ENCODE measurements at regions not wholly inside any gene's neighbourhood (a gene's known extent, or its start where the extent isn't known, plus 50 kb on each side); places are given as distances from the start of the nearest gene placed in this dataset.

DNA sequence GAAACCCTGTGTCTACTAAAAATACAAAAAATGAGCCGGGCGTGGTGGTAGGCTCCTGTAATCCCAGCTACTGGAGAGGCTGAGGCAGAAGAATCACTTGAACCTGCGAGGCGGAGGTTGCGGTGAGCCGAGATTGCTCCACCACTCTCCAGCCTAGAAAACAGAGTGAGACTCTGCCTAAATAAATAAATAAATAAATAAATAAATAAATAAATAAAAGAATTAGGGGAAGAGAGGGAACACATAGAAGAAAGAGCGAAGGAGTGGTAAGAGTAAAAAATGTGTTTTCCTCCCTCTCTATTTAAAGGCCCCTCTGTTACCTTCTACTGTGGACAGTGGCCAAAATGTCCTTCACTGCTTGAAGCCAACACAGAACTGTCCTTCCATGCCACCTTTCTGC is 103.9 kb upstream of the SOX21 start:
- intact Hi-C loops (cut with micrococcal nuclease) = no loop called here

More for the DNA sequence above, 103.9 kb upstream of the SOX21 start:
- DNase-seq (no peak), ATAC-seq (ENCODE audit: low read depth) (no peak)
- Histone ChIP-seq H3K9me3 (ENCODE audit: control insufficient read depth, insufficient read depth, low read length) (no peaks in the 10 kb centered on the region), H4K91ac (ENCODE audit: insufficient read depth, low read depth, low read length) (no peak overlapping the region), H3K18ac (ENCODE audit: low read depth, low read length) (no peak overlapping the region), H3K9me1 (ENCODE audit: insufficient read depth, low read length) (no peaks in the 10 kb centered on the region), H3K27me3 (ENCODE audit: control insufficient read depth, insufficient read depth, low read length) (no peaks in the 10 kb centered on the region), H3K9ac (ENCODE audit: low read depth, low read length) (no peak overlapping the region), H4K20me1 (ENCODE audit: insufficient read depth, low read length) (no peaks in the 10 kb centered on the region), H3K14ac (replicated peaks; ENCODE audit: low read depth, low read length) (no peak overlapping the region), H3K36me3 (ENCODE audit: control insufficient read depth, insufficient read depth, low read length) (no peaks in the 10 kb centered on the region), H2BK15ac (ENCODE audit: low read depth, low read length) (no peak overlapping the region), H2BK5ac (ENCODE audit: low read depth, low read length, poor library complexity, severe bottlenecking) (no peak overlapping the region), H3K4ac (ENCODE audit: low read depth, low read length) (no peak overlapping the region), H2BK120ac (ENCODE audit: low read depth, low read length) (no peak overlapping the region), H3K4me3 (ENCODE audit: insufficient read depth, low read depth, low read length) (no peak overlapping the region), H2AK9ac (replicated peaks; ENCODE audit: low read depth, low read length, poor library complexity) (no peak overlapping the region), H3K79me1 (ENCODE audit: low read depth in 1 of 2, low read length in 2 of 2) (no peaks in the 10 kb centered on the region), H2BK20ac (ENCODE audit: low read depth, low read length) (no peak overlapping the region), H3K56ac (ENCODE audit: extremely low read depth, insufficient read depth, low read length) (no peak overlapping the region), H4K8ac (ENCODE audit: low read depth in 2 of 2, low read length in 2 of 2) (no peak overlapping the region), H2AK5ac (ENCODE audit: low read depth, low read length) (no peak overlapping the region), H3K23ac (ENCODE audit: low read depth, low read length) (no peak overlapping the region), H3K4me2 (ENCODE audit: low read depth, low read length) (no peak overlapping the region), H4K5ac (ENCODE audit: low read depth, low read length) (no peak overlapping the region), H3K27ac (ENCODE audit: insufficient read depth, low read length) (no peak overlapping the region), H3K4me1 (ENCODE audit: control insufficient read depth, insufficient read depth, low read length) (no peaks in the 10 kb centered on the region), H2AFZ (replicated peaks; ENCODE audit: low read length, poor library complexity) (no peak overlapping the region)
- in situ Hi-C loops (cut with MboI; ENCODE audit: low sequenced_read_pairs) = no loop called here
- dilution Hi-C loops (cut with HindIII; ENCODE audit: low sequenced_read_pairs, unreplicated experiment) = no loop called here
- WGBS, 2 experiments (ENCODE audit: extremely low coverage in 2 of 2, insufficient read length in 1 of 2) = no CpG with 5 or more reads among the region's 7 CpGs
- TF ChIP-seq, protein P1, sequence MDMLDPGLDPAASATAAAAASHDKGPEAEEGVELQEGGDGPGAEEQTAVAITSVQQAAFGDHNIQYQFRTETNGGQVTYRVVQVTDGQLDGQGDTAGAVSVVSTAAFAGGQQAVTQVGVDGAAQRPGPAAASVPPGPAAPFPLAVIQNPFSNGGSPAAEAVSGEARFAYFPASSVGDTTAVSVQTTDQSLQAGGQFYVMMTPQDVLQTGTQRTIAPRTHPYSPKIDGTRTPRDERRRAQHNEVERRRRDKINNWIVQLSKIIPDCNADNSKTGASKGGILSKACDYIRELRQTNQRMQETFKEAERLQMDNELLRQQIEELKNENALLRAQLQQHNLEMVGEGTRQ (IDR thresholded peaks at IDR 0.05; ENCODE audit: low read depth, low read length) = no peak
- TF ChIP-seq, protein P2, sequence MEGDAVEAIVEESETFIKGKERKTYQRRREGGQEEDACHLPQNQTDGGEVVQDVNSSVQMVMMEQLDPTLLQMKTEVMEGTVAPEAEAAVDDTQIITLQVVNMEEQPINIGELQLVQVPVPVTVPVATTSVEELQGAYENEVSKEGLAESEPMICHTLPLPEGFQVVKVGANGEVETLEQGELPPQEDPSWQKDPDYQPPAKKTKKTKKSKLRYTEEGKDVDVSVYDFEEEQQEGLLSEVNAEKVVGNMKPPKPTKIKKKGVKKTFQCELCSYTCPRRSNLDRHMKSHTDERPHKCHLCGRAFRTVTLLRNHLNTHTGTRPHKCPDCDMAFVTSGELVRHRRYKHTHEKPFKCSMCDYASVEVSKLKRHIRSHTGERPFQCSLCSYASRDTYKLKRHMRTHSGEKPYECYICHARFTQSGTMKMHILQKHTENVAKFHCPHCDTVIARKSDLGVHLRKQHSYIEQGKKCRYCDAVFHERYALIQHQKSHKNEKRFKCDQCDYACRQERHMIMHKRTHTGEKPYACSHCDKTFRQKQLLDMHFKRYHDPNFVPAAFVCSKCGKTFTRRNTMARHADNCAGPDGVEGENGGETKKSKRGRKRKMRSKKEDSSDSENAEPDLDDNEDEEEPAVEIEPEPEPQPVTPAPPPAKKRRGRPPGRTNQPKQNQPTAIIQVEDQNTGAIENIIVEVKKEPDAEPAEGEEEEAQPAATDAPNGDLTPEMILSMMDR (conservative IDR thresholded peaks at IDR 0.05; ENCODE audit: low read depth, low read length) = no peak
- TF ChIP-seq SMC3 (IDR thresholded peaks at IDR 0.05; ENCODE audit: low read depth, low read length) (no peak), NFE2L2 (IDR thresholded peaks at IDR 0.05; ENCODE audit: low read depth, low read length) (no peak), RFX5 (IDR thresholded peaks at IDR 0.05; ENCODE audit: low read depth, low read length) (no peak), POLR2A (IDR thresholded peaks at IDR 0.05; ENCODE audit: low read depth, low read length) (no peak), ELK1 (IDR thresholded peaks at IDR 0.05; ENCODE audit: borderline replicate concordance, low read depth, low read length) (no peak), MAZ (IDR thresholded peaks at IDR 0.05; ENCODE audit: borderline replicate concordance, low read depth, low read length) (no peak), BHLHE40 (IDR thresholded peaks at IDR 0.05; ENCODE audit: low read depth, low read length) (no peak), CHD1 (IDR thresholded peaks at IDR 0.05; ENCODE audit: low read depth, low read length) (no peak), CEBPB (IDR thresholded peaks at IDR 0.05; ENCODE audit: low read depth, low read length) (no peak), MXI1 (IDR thresholded peaks at IDR 0.05; ENCODE audit: borderline replicate concordance, low read depth, low read length) (no peak), FOS (IDR thresholded peaks at IDR 0.05; ENCODE audit: low read depth, low read length) (no peak)
- ChIA-PET POLR2A (ENCODE audit: unreplicated experiment) (no interaction called here), CTCF (no interaction called here)
- BruUV-seq (replicated peaks) = no TSS peak
